Body of pancreas (tissue), 4 donors: ENCODE measurements at regions not wholly inside any gene's neighbourhood (a gene's known extent, or its start where the extent isn't known, plus 50 kb on each side); places are given as distances from the start of the nearest gene placed in this dataset.

ENCODE experiments used
- ATAC-seq: fragments of 150-250 bp; one replicate; pipeline ENCODE4 v1.9.1; 2016
- DNase-seq, 4 donors: peaks; one replicate each; pipeline ENCODE4 v3.0.0-alpha.2; 2019
- H3K27ac ChIP-seq, 4 donors: fragments of 200-600 bp; sonication (generic); 1 replicate in 3 of 4; 2 replicates in 1 of 4; pipeline versions ENCODE4 v1.5.1 to v1.6.1; 2016 to 2019; ENCODE audit warnings: mild to moderate bottlenecking in 1 of 4, mixed read lengths in 1 of 4, moderate library complexity in 1 of 4
- H3K27me3 ChIP-seq, 2 donors: fragments of 200-600 bp; sonication (generic); one replicate each; pipeline ENCODE4 v1.6.0; 2016; ENCODE audit warnings: mild to moderate bottlenecking in 1 of 2
- H3K36me3 ChIP-seq, 2 donors: fragments of 200-600 bp; sonication (generic); replicated peaks in 1 of 2; 2 replicates each; pipeline ENCODE4 v1.5.1; 2016; ENCODE audit warnings: low read depth in 2 of 2; ENCODE audit not compliant: insufficient read depth in 1 of 2
- H3K4me1 ChIP-seq: fragments of 200-600 bp; sonication (generic); one replicate; pipeline ENCODE4 v1.6.0; 2016
- H3K4me3 ChIP-seq, 2 donors: fragments of 200-600 bp; sonication (generic); 1 replicate in 1 of 2; 2 replicates in 1 of 2; pipeline ENCODE4 v1.5.1; 2016 to 2019
- H3K9me3 ChIP-seq, 3 donors: fragments of 200-600 bp; sonication (generic); 1 replicate in 2 of 3; 2 replicates in 1 of 3; pipeline ENCODE4 v1.5.1; 2016
- POLR2A ChIP-seq, 3 donors: fragments of 450-650 bp; IDR thresholded peaks; one replicate each; pipeline ENCODE4 v1.6.1; 2016; ENCODE audit warnings: antibody characterized with exemption in 3 of 3, mild to moderate bottlenecking in 2 of 3
- WGBS, 2 donors: methylation state at CpG; one replicate each; pipeline ENCODE4 v1.1.5; 2017; 5-methylcytosine and 5-hydroxymethylcytosine counted together
- intact Hi-C: fragments of 100-400 bp; cut with DNase I; formaldehyde crosslinking; loops from one replicate; pipeline ENCODE4 v1.15.1; 2023
- TF ChIP-seq, protein P1 (sequence below), 7 experiments: fragments of 450-650 bp in 4 of 7; fragments of 200-600 bp in 3 of 7; sonication (generic) in 3 of 7; IDR thresholded peaks; one replicate each; pipeline ENCODE4 v1.5.1; 2016 to 2019; ENCODE audit warnings: antibody characterized with exemption in 7 of 7

DNA sequence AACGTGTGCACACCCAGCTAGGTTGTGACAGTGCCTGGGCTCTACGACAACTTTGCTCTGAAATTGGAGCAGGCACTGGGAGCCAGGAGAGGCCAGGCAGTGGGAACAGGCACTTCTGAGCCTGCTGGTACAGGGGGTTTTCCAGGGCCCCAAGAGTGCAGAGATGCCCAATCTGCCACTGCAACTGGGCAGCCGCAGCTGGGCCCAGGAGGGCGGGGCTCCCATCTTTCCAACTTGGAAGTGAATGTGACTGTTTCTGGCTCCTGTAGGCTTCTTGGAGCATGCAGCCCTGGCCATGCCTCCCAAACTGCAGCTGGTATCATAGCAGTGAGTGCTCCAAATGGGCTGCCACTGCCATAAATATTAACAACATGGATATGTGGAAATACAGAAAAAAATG, 465.1 kb upstream of the PABPC4L start:
- intact Hi-C loops = no loop called here
- Histone ChIP-seq H3K27me3 (no peaks in the 10 kb centered on the region), H3K27ac (no peak overlapping the region), H3K4me3 (no peak overlapping the region), H3K4me1 (no peaks in the 10 kb centered on the region), H3K9me3 (no peaks in the 10 kb centered on the region), H3K36me3 (no peaks in the 10 kb centered on the region)
- ATAC-seq = no peak
- WGBS, 2 donors = 75 to 100% methylated on average over 1 to 4 of the region's 4 CpGs
- TF ChIP-seq POLR2A (IDR thresholded peaks at IDR 0.05) = no peak
- TF ChIP-seq, protein P1, sequence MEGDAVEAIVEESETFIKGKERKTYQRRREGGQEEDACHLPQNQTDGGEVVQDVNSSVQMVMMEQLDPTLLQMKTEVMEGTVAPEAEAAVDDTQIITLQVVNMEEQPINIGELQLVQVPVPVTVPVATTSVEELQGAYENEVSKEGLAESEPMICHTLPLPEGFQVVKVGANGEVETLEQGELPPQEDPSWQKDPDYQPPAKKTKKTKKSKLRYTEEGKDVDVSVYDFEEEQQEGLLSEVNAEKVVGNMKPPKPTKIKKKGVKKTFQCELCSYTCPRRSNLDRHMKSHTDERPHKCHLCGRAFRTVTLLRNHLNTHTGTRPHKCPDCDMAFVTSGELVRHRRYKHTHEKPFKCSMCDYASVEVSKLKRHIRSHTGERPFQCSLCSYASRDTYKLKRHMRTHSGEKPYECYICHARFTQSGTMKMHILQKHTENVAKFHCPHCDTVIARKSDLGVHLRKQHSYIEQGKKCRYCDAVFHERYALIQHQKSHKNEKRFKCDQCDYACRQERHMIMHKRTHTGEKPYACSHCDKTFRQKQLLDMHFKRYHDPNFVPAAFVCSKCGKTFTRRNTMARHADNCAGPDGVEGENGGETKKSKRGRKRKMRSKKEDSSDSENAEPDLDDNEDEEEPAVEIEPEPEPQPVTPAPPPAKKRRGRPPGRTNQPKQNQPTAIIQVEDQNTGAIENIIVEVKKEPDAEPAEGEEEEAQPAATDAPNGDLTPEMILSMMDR (IDR thresholded peaks at IDR 0.05) = no peak
- no peak for DNase-seq

DNA sequence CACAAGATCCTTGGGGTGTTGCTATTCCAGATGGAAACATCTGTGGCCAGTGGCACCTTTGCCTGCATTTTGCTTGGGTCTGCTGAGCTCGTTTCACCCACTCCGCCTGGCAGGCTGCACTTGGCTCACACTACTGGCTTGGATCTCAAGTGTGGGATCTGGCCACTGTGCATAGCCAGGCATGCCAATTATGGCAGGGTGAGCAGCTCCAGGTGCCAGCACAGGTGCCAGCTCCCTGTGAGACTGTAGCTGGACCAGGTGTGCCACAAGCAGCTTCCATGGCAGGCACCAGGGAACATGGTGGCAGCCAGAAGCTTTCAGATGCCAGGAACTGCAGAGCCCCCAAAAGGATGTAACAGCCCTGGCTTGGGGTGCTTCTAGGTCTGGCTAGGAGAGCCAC, 463.8 kb upstream of the PABPC4L start:
- DNase-seq (no peak), ATAC-seq (no peak)
- no peaks in the 10 kb centered on the region for H3K36me3 ChIP-seq
- H3K4me3 ChIP-seq = no peak overlapping the region
- intact Hi-C loops = no loop called here
- H3K4me1 ChIP-seq = no peaks in the 10 kb centered on the region
- no peak for TF ChIP-seq POLR2A (IDR thresholded peaks at IDR 0.05)
- TF ChIP-seq, protein P1 (IDR thresholded peaks at IDR 0.05) = no peak
- H3K9me3 ChIP-seq = no peaks in the 10 kb centered on the region
- H3K27ac ChIP-seq = no peak overlapping the region
- 46 to 72% methylated on average over 2 of the region's 2 CpGs for WGBS, 2 donors
- H3K27me3 ChIP-seq = no peaks in the 10 kb centered on the region

DNA sequence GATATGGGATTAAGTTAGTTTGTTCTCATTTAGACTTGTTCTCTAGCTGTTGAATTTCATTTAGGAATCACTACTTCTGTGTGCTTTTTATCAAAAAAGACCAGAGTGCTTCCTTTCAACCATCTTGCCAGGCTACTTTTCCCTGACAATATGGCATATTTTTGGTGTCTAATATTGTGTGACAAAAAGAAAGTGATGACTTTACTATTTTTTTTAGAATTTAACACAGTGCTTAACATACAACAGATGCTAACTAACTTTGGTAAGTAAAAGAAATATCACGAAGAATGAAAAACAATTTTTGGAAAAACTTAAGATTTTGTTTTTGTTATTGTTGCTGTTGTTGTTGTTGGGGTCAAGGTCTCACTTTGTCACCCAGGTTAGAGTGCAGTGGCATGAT, 462.2 kb upstream of the PABPC4L start:
- no peak overlapping the region for H3K4me3 ChIP-seq
- H3K27me3 ChIP-seq = no peaks in the 10 kb centered on the region
- no peak overlapping the region for H3K27ac ChIP-seq
- H3K4me1 ChIP-seq = no peaks in the 10 kb centered on the region
- H3K36me3 ChIP-seq = no peaks in the 10 kb centered on the region
- H3K9me3 ChIP-seq = no peaks in the 10 kb centered on the region
- WGBS, 2 donors = 73 to 88% methylated on average over 1 of the region's 1 CpG
- ATAC-seq (no peak), DNase-seq (no peak)
- TF ChIP-seq, protein P1 (IDR thresholded peaks at IDR 0.05) = no peak
- TF ChIP-seq POLR2A (IDR thresholded peaks at IDR 0.05) = no peak
- intact Hi-C loops = no loop called here

DNA sequence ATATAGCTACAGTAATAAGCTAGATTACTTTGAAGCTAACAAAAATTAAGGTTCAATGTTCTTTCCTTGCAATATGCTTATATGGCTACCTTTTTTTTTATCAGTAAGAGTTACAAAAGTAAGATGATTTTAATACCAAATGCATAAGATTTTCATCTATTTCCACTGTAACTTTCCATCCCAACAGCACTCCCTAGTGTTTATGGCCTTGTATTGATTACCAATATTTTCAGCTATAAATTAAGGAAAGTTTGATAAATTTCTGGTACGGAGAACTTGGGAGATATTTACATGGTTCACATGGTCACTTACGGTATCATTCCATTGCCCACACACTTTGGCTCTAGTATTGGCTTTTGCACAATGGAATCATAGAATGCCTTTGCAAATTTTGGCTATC, 448.9 kb upstream of the PABPC4L start:
- no peak overlapping the region for H3K4me3 ChIP-seq
- TF ChIP-seq, protein P1 (IDR thresholded peaks at IDR 0.05) = peak in 4 of 7 experiments; percentile 31 to 50 (median 38)
- no peak for TF ChIP-seq POLR2A (IDR thresholded peaks at IDR 0.05)
- DNase-seq = no peak
- no peak overlapping the region for H3K27ac ChIP-seq
- H3K36me3 ChIP-seq = no peaks in the 10 kb centered on the region
- no peak for ATAC-seq
- 34 to 39% methylated on average over 2 of the region's 2 CpGs for WGBS, 2 donors
- H3K9me3 ChIP-seq = no peaks in the 10 kb centered on the region
- no peaks in the 10 kb centered on the region for H3K27me3 ChIP-seq
- intact Hi-C loops = no loop called here
- no peaks in the 10 kb centered on the region for H3K4me1 ChIP-seq

DNA sequence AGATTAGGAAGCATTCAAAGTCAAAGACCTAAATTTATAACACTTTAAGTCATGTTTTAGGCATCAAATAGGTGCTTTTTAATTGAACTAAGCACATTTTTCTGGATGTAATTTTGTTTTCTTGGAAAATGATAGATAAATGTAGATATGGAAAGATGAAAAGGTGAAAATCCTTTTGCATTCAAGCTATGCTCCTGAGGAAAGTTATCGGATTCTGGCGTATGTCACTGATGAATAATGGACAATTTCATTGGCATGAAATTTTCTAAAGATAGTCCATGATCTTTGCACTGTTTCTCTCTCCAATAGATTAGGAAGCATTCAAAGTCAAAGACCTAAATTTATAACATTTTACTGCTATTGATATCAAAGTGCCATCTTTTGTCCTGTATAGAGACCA, 444.2 kb upstream of the PABPC4L start:
- Histone ChIP-seq H3K27ac (no peak overlapping the region), H3K4me3 (no peak overlapping the region), H3K9me3 (no peaks in the 10 kb centered on the region), H3K36me3 (no peaks in the 10 kb centered on the region), H3K27me3 (no peaks in the 10 kb centered on the region), H3K4me1 (no peaks in the 10 kb centered on the region)
- TF ChIP-seq, protein P1 (IDR thresholded peaks at IDR 0.05) = no peak
- no peak for TF ChIP-seq POLR2A (IDR thresholded peaks at IDR 0.05)
- no peak for ATAC-seq
- DNase-seq = no peak
- intact Hi-C loops = no loop called here
- 95 to 98% methylated on average over 2 of the region's 2 CpGs for WGBS, 2 donors
